Astrocyte (in vitro differentiated cells and primary cell): ENCODE measurements at regions not wholly inside any gene's neighbourhood (a gene's known extent, or its start where the extent isn't known, plus 50 kb on each side); places are given as distances from the start of the nearest gene placed in this dataset.

Experiments
- DNase-seq: peaks from one replicate; pipeline ENCODE4 v3.0.0-alpha.2; 2010; ENCODE audit warnings: low read depth
- FAIRE-seq: peaks from 2 replicates; lab custom pipeline; 2011; peaks lifted over from hg19 to GRCh38; lab: Jason Lieb, UNC
- H2AFZ ChIP-seq: 2 replicates; pipeline ENCODE4 v1.6.0; 2012; ENCODE audit warnings: low read depth, low read length, inconsistent platforms
- H3K27ac ChIP-seq: 2 replicates; pipeline ENCODE4 v1.5.1; 2011; ENCODE audit warnings: low read depth, low read length, inconsistent platforms
- H3K27me3 ChIP-seq: 2 replicates; pipeline ENCODE4 v1.6.0; 2011; ENCODE audit warnings: low read length, inconsistent platforms; ENCODE audit not compliant: insufficient read depth
- H3K36me3 ChIP-seq: 2 replicates; pipeline ENCODE4 v1.5.1; 2011; ENCODE audit warnings: low read length, inconsistent platforms; ENCODE audit not compliant: insufficient read depth
- H3K4me1 ChIP-seq: 2 replicates; pipeline ENCODE4 v1.5.1; 2011; ENCODE audit warnings: low read length, inconsistent platforms; ENCODE audit not compliant: insufficient read depth
- H3K4me2 ChIP-seq: 2 replicates; pipeline ENCODE4 v1.6.0; 2012; ENCODE audit warnings: low read length, inconsistent platforms
- H3K4me3 ChIP-seq: 2 replicates; pipeline ENCODE4 v1.5.1; 2011; ENCODE audit warnings: low read depth, mild to moderate bottlenecking, low read length, inconsistent platforms; ENCODE audit not compliant: insufficient read depth
- H3K79me2 ChIP-seq: 2 replicates; pipeline ENCODE4 v1.6.0; 2012; ENCODE audit warnings: mild to moderate bottlenecking, low read length, inconsistent platforms; ENCODE audit not compliant: insufficient read depth
- H3K9ac ChIP-seq: 2 replicates; pipeline ENCODE4 v1.6.0; 2012; ENCODE audit warnings: mild to moderate bottlenecking, low read length, inconsistent platforms
- H3K9me3 ChIP-seq: 2 replicates; pipeline ENCODE4 v1.5.1; 2012; ENCODE audit warnings: low read depth, mild to moderate bottlenecking, low read length, inconsistent platforms; ENCODE audit not compliant: insufficient read depth
- H4K20me1 ChIP-seq: 2 replicates; pipeline ENCODE4 v1.6.0; 2012; ENCODE audit warnings: low read length, inconsistent platforms; ENCODE audit not compliant: insufficient read depth
- H3K27ac Mint-ChIP-seq: one replicate; pipeline ENCODE4 v1.8.0; 2021; ENCODE audit warnings: mild to moderate bottlenecking, mixed read lengths; ENCODE audit not compliant: unreplicated experiment
- H3K27me3 Mint-ChIP-seq: one replicate; pipeline ENCODE4 v1.8.0; 2021; ENCODE audit warnings: low read depth, mixed read lengths; ENCODE audit not compliant: unreplicated experiment
- H3K36me3 Mint-ChIP-seq: one replicate; pipeline ENCODE4 v1.8.0; 2021; ENCODE audit warnings: low read depth, mixed read lengths; ENCODE audit not compliant: unreplicated experiment
- H3K4me1 Mint-ChIP-seq: one replicate; pipeline ENCODE4 v1.8.0; 2021; ENCODE audit warnings: low read depth, mixed read lengths; ENCODE audit not compliant: unreplicated experiment
- H3K4me3 Mint-ChIP-seq: one replicate; pipeline ENCODE4 v1.8.0; 2021; ENCODE audit warnings: mild to moderate bottlenecking, moderate library complexity, mixed read lengths; ENCODE audit not compliant: unreplicated experiment
- H3K9me3 Mint-ChIP-seq: one replicate; pipeline ENCODE4 v1.8.0; 2021; ENCODE audit warnings: mild to moderate bottlenecking, mixed read lengths; ENCODE audit not compliant: unreplicated experiment
- CTCF ChIP-seq: IDR thresholded peaks from 2 replicates; pipeline ENCODE4 v1.5.1; 2011; ENCODE audit warnings: low read depth, mild to moderate bottlenecking, inconsistent platforms, low read length, moderate library complexity; ENCODE audit not compliant: insufficient read depth
- EZH2 ChIP-seq: IDR thresholded peaks from 2 replicates; pipeline ENCODE4 v1.6.1; 2012; ENCODE audit warnings: mild to moderate bottlenecking, low read length, inconsistent platforms; ENCODE audit not compliant: insufficient read depth

- FAIRE-seq (no peak), DNase-seq (no peak)
- Mint-ChIP-seq H3K27ac (peak overlapping the region; percentile 81), H3K27me3 (no peaks in the 10 kb centered on the region), H3K4me1 (peaks cover 45% of the 10 kb centered on the region), H3K4me3 (no peak overlapping the region), H3K9me3 (peaks cover 5% of the 10 kb centered on the region), H3K36me3 (no peaks in the 10 kb centered on the region)
- Histone ChIP-seq H3K4me3 (no peak overlapping the region), H3K79me2 (no peaks in the 10 kb centered on the region), H3K9ac (no peak overlapping the region), H3K4me2 (no peak overlapping the region), H3K9me3 (no peaks in the 10 kb centered on the region), H3K27me3 (no peaks in the 10 kb centered on the region), H3K27ac (no peak overlapping the region), H4K20me1 (no peaks in the 10 kb centered on the region), H2AFZ (no peak overlapping the region), H3K36me3 (no peaks in the 10 kb centered on the region), H3K4me1 (peaks cover 28% of the 10 kb centered on the region)
- no peak for TF ChIP-seq EZH2
- TF ChIP-seq CTCF, result no peak
Observed at GRCh38 chr1:229760478-229760996, 134.5 kb downstream of the URB2 start.

GRCh38 chr1:229762891-229763290, 136.8 kb downstream of the URB2 start:
- no peak for TF ChIP-seq CTCF
- TF ChIP-seq EZH2, result no peak
- Histone ChIP-seq H3K9ac (no peak overlapping the region), H3K4me3 (no peak overlapping the region), H3K9me3 (no peaks in the 10 kb centered on the region), H3K36me3 (no peaks in the 10 kb centered on the region), H3K4me1 (peaks cover 11% of the 10 kb centered on the region), H3K27me3 (peaks cover 3% of the 10 kb centered on the region), H3K4me2 (no peak overlapping the region), H3K79me2 (no peaks in the 10 kb centered on the region), H2AFZ (peak overlapping the region; percentile 48), H4K20me1 (no peaks in the 10 kb centered on the region), H3K27ac (no peak overlapping the region)
- FAIRE-seq (no peak), DNase-seq (peak; percentile 5)
- Mint-ChIP-seq H3K36me3 (no peaks in the 10 kb centered on the region), H3K4me3 (no peak overlapping the region), H3K9me3 (peaks cover 1% of the 10 kb centered on the region), H3K27me3 (no peaks in the 10 kb centered on the region), H3K4me1 (peaks cover 30% of the 10 kb centered on the region), H3K27ac (no peak overlapping the region)

- no peak overlapping the region for H3K27ac ChIP-seq
- H3K27me3 Mint-ChIP-seq, result peaks cover 19% of the 10 kb centered on the region
- no peak overlapping the region for H3K4me3 Mint-ChIP-seq
- no peak overlapping the region for H3K4me3 ChIP-seq
- DNase-seq (no peak), FAIRE-seq (no peak)
- H3K4me1 Mint-ChIP-seq, result no peaks in the 10 kb centered on the region
- H3K4me2 ChIP-seq, result no peak overlapping the region
- peaks cover 10% of the 10 kb centered on the region for H3K27me3 ChIP-seq
- H3K4me1 ChIP-seq, result no peaks in the 10 kb centered on the region
- no peaks in the 10 kb centered on the region for H3K36me3 ChIP-seq
- no peak overlapping the region for H2AFZ ChIP-seq
- H3K79me2 ChIP-seq, result no peaks in the 10 kb centered on the region
- no peaks in the 10 kb centered on the region for H4K20me1 ChIP-seq
- no peaks in the 10 kb centered on the region for H3K9me3 Mint-ChIP-seq
- H3K9ac ChIP-seq, result no peak overlapping the region
- TF ChIP-seq EZH2 (no peak), CTCF (no peak)
- no peak overlapping the region for H3K27ac Mint-ChIP-seq
- no peaks in the 10 kb centered on the region for H3K9me3 ChIP-seq
- H3K36me3 Mint-ChIP-seq, result no peaks in the 10 kb centered on the region
Observed at GRCh38 chr1:229768232-229768631, 142.2 kb downstream of the URB2 start.
